Retinal pigment epithelial cell (primary cell): ENCODE measurements at regions not wholly inside any gene's neighbourhood (a gene's known extent, or its start where the extent isn't known, plus 50 kb on each side); places are given as distances from the start of the nearest gene placed in this dataset.
"Not testable (repeated sequence)": the region's sequence is repeated elsewhere in the genome, so short reads cannot be mapped to it uniquely, and the experiment has no call there.

Experiments used
- DNase-seq: peaks from one replicate; pipeline ENCODE4 v3.0.0-alpha.2; 2010; ENCODE audit warnings: low read depth
- H3K4me3 ChIP-seq: 2 replicates; pipeline ENCODE4 v1.5.1; 2011; ENCODE audit warnings: mild to moderate bottlenecking, low read length, control low read depth, moderate library complexity
- TF ChIP-seq, protein P1 (sequence below): conservative IDR thresholded peaks from 2 replicates; pipeline ENCODE4 v1.5.1; 2011; ENCODE audit warnings: low read depth, low read length, control low read depth, inconsistent platforms

GRCh38 chr4:111136967-111137366, 514.1 kb upstream of the PITX2 start:
- H3K4me3 ChIP-seq, result no peak overlapping the region
- DNase-seq, result no peak
- TF ChIP-seq, protein P1, sequence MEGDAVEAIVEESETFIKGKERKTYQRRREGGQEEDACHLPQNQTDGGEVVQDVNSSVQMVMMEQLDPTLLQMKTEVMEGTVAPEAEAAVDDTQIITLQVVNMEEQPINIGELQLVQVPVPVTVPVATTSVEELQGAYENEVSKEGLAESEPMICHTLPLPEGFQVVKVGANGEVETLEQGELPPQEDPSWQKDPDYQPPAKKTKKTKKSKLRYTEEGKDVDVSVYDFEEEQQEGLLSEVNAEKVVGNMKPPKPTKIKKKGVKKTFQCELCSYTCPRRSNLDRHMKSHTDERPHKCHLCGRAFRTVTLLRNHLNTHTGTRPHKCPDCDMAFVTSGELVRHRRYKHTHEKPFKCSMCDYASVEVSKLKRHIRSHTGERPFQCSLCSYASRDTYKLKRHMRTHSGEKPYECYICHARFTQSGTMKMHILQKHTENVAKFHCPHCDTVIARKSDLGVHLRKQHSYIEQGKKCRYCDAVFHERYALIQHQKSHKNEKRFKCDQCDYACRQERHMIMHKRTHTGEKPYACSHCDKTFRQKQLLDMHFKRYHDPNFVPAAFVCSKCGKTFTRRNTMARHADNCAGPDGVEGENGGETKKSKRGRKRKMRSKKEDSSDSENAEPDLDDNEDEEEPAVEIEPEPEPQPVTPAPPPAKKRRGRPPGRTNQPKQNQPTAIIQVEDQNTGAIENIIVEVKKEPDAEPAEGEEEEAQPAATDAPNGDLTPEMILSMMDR, result no peak

- no peak for DNase-seq
- TF ChIP-seq, protein P1, result no peak
- H3K4me3 ChIP-seq, result no peak overlapping the region
Measured at GRCh38 chr4:111143510-111143909, 520.6 kb upstream of the PITX2 start.

GRCh38 chr4:111154934-111155333, 532.1 kb upstream of the PITX2 start:
- DNase-seq, result no peak
- no peak overlapping the region for H3K4me3 ChIP-seq
- TF ChIP-seq, protein P1, result no peak

DNA sequence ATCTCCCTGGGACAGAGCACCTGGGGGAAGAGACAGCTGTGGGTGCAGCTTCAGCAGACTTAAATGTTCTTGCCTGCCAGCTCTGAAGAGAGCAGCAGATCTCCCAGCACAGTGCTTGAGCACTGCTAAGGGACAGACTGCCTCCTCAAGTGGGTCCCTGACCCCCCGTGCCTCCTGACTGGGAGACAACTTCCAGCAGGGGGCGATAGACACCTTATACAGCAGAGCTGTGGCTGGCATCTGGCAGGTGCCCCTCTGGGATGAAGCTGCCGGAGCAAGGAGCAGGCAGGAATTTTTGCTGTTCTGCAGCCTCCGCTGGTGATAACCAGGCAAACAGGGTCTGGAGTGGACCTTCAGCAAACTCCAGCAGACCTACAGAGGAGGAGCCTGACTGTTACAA, 541.7 kb upstream of the PITX2 start:
- TF ChIP-seq, protein P1, result peak; percentile 27
- DNase-seq, H3K4me3 ChIP-seq: not testable (repeated sequence)

DNA sequence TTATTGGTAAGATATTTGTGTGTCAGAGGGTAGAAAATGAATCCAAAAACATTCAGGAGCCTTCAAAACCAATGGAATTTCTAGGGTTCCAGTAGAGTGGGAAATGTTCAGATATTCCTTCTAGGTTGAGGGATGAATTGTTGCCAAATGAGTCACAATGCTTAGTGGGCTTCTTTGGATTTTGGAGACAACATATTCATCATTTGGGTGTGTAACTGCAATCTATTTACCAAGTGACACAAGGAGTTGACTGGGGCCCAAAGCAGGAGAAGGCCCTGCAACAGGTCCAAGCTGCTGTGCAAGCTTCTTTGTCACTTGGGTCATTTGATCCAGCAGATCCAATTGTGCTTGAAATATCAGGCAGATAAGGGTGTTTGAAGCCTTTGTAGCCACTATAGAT, 551.5 kb upstream of the PITX2 start:
- TF ChIP-seq, protein P1, result no peak
- no peak overlapping the region for H3K4me3 ChIP-seq
- DNase-seq, result no peak

DNA sequence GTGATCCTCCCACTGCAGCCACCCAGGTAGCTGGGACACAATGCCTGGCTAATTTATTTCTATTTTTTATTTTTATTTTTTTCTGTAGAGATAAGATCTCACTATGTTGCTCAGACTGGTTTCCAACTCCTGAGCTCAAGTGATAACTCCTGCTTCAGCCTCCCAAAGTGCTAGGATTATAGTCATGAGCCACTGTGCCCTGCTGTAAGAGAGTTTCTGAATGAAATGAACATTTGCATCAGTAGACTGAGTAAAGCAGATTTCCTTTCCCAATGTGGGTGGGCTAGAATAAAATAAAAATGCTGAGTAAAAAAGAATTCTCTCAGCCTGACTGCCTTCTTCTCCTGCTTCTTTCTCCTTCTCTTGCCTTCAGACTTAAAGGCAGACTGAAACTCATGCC, 555.4 kb upstream of the PITX2 start:
- TF ChIP-seq, protein P1, result no peak
- no peak overlapping the region for H3K4me3 ChIP-seq
- no peak for DNase-seq

DNA sequence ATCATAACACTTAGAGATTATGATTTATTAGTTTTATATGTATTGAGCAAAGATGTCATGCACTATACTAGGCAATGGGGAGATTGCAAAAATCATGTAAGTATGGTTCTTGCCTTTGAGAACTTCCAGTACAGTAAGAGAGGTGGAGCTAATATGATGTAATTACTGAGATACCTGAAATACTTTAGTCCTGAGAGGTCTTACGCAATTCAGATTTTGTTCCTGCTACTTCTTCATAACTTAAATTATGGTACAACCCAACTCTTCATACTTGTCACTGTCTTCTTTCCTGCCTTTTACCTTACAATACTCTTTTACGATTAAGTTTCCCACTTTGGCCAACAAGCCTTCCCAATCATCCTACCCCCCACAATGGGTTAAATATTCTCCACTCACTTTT, 564.2 kb upstream of the PITX2 start:
- TF ChIP-seq, protein P1, result no peak
- H3K4me3 ChIP-seq, result no peak overlapping the region
- no peak for DNase-seq
